Glomerular endothelial cell (primary cell): ENCODE measurements at regions not wholly inside any gene's neighbourhood (a gene's known extent, or its start where the extent isn't known, plus 50 kb on each side); places are given as distances from the start of the nearest gene placed in this dataset.

Experiments
- DNase-seq: peaks from one replicate; pipeline ENCODE4 v3.0.0-alpha.2; 2011; ENCODE audit warnings: low read depth, low spot score; ENCODE audit errors: extremely low read depth

- no peak for DNase-seq
Observed at GRCh38 chr11:134478611-134479010, 66.6 kb upstream of the B3GAT1 start.

GRCh38 chr11:134478176-134478575 is 66.1 kb upstream of the B3GAT1 start:
- no peak for DNase-seq

GRCh38 chr11:134477486-134477885 is 65.4 kb upstream of the B3GAT1 start:
- DNase-seq, result no peak

- no peak for DNase-seq
Observed at GRCh38 chr11:134476435-134477021, 64.5 kb upstream of the B3GAT1 start.

- no peak for DNase-seq
Observed at GRCh38 chr11:134475951-134476350, 63.9 kb upstream of the B3GAT1 start.

- DNase-seq, result no peak
Observed at GRCh38 chr11:134474942-134475341, 62.9 kb upstream of the B3GAT1 start.

- DNase-seq, result no peak
Observed at GRCh38 chr11:134474070-134474860, 62.2 kb upstream of the B3GAT1 start.

- no peak for DNase-seq
Observed at GRCh38 chr11:134471716-134472455, 59.8 kb upstream of the B3GAT1 start.

- DNase-seq, result no peak
Observed at GRCh38 chr11:134471087-134471715, 59.2 kb upstream of the B3GAT1 start.

- no peak for DNase-seq
Observed at GRCh38 chr11:134470238-134470637, 58.2 kb upstream of the B3GAT1 start.

GRCh38 chr11:134469627-134470026 is 57.6 kb upstream of the B3GAT1 start:
- DNase-seq, result no peak

GRCh38 chr11:134468796-134469195 is 56.8 kb upstream of the B3GAT1 start:
- DNase-seq, result no peak

- no peak for DNase-seq
Observed at GRCh38 chr11:134468081-134468668, 56.1 kb upstream of the B3GAT1 start.

GRCh38 chr11:134466610-134467567 is 54.8 kb upstream of the B3GAT1 start:
- DNase-seq, result no peak

- no peak for DNase-seq
Observed at GRCh38 chr11:134466156-134466555, 54.1 kb upstream of the B3GAT1 start.

- DNase-seq, result no peak
Observed at GRCh38 chr11:134464981-134465730, 53.1 kb upstream of the B3GAT1 start.

- no peak for DNase-seq
Observed at GRCh38 chr11:134464196-134464595, 52.2 kb upstream of the B3GAT1 start.

- DNase-seq, result no peak
Observed at GRCh38 chr11:134463716-134464115, 51.7 kb upstream of the B3GAT1 start.
